DOHH2 (cell line): ENCODE measurements at regions not wholly inside any gene's neighbourhood (a gene's known extent, or its start where the extent isn't known, plus 50 kb on each side); places are given as distances from the start of the nearest gene placed in this dataset.
"Not testable (repeated sequence)": the region's sequence is repeated elsewhere in the genome, so short reads cannot be mapped to it uniquely, and the experiment has no call there.

Experiments
- EZH2phosphoT487 ChIP-seq: fragments of 200-600 bp; sonication (generic); IDR thresholded peaks from 2 replicates; pipeline ENCODE4 v1.6.1; 2017; ENCODE audit warnings: borderline replicate concordance, mild to moderate bottlenecking, antibody characterized with exemption, low read length, moderate library complexity, mixed read lengths
- TF ChIP-seq, protein P1 (sequence below): fragments of 200-600 bp; sonication (generic); IDR thresholded peaks from one replicate; pipeline ENCODE4 v1.5.1; 2014; ENCODE audit warnings: antibody characterized with exemption, mild to moderate bottlenecking, low read depth, low read length; ENCODE audit not compliant: poor library complexity, severe bottlenecking

DNA sequence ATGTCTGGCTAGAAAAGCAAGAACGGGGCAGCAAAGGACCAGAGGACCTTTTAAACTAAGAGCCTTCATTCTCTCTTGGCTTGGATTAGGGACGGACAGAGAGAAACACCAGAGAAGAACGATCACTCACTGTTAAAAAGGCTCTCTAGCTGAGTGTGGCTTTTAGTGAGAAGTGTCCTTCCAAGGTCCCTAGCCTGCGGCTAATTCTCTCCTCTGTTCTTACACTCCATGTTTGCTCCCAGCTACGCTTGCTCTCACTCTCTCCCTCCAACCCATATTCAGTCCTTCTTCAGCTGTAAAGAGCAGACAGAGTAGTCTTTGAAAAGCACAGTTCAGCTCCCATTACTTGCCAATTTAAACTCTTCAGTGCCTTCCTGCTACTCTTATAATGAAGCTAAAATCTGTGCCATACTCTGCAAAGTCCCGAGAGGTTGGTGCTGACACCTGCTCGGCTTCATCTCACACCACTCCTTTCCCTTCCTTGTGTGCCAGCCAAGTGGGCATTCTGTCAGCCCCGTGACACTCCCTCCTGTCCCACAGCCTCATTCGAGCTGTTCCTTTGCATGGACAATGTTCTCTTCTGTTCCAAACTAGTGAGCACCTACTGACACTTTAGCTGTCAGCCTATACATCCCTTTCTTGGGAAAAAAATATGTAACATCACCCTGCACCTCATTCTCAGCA, 136.0 kb downstream of the ATP6V0E2 start:
- TF ChIP-seq, protein P1, sequence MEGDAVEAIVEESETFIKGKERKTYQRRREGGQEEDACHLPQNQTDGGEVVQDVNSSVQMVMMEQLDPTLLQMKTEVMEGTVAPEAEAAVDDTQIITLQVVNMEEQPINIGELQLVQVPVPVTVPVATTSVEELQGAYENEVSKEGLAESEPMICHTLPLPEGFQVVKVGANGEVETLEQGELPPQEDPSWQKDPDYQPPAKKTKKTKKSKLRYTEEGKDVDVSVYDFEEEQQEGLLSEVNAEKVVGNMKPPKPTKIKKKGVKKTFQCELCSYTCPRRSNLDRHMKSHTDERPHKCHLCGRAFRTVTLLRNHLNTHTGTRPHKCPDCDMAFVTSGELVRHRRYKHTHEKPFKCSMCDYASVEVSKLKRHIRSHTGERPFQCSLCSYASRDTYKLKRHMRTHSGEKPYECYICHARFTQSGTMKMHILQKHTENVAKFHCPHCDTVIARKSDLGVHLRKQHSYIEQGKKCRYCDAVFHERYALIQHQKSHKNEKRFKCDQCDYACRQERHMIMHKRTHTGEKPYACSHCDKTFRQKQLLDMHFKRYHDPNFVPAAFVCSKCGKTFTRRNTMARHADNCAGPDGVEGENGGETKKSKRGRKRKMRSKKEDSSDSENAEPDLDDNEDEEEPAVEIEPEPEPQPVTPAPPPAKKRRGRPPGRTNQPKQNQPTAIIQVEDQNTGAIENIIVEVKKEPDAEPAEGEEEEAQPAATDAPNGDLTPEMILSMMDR, result not testable (repeated sequence)
- not testable (repeated sequence) for TF ChIP-seq EZH2phosphoT487
